H1 (cell line): ENCODE measurements at regions not wholly inside any gene's neighbourhood (a gene's known extent, or its start where the extent isn't known, plus 50 kb on each side); places are given as distances from the start of the nearest gene placed in this dataset.

Source experiments
- EZH2 ChIP-seq: fragments of 200-600 bp; sonication (generic); IDR thresholded peaks from 2 replicates; pipeline ENCODE4 v1.7.1; 2012; ENCODE audit warnings: low read depth, mild to moderate bottlenecking, moderate library complexity, low read length, inconsistent platforms; ENCODE audit not compliant: severe bottlenecking
- GTF2F1 ChIP-seq: IDR thresholded peaks from 2 replicates; pipeline ENCODE4 v1.6.1; 2012; ENCODE audit warnings: low read depth, low read length, improper control_type of control experiment, borderline replicate concordance
- PHF8 ChIP-seq: fragments of 200-600 bp; sonication (generic); conservative IDR thresholded peaks from 2 replicates; pipeline ENCODE4 v1.7.1; 2012; ENCODE audit warnings: low read depth, mild to moderate bottlenecking, inconsistent platforms, low read length, moderate library complexity
- SIRT6 ChIP-seq: IDR thresholded peaks from one replicate; pipeline ENCODE4 v1.7.1; 2012; ENCODE audit warnings: low read length, inconsistent platforms
- TAF7 ChIP-seq: optimal IDR thresholded peaks from 2 replicates; pipeline ENCODE3; 2011; ENCODE audit warnings: low read depth, mild to moderate bottlenecking, inconsistent platforms, low read length, moderate library complexity, borderline replicate concordance
- ZNF274 ChIP-seq: IDR thresholded peaks from 2 replicates; pipeline ENCODE4 v1.7.0; 2012; ENCODE audit warnings: low read length, borderline replicate concordance; ENCODE audit errors: extremely low read depth
- TF ChIP-seq, protein P1 (sequence below): fragments of 300-600 bp; sonication (generic); IDR thresholded peaks from 2 replicates; pipeline ENCODE4 v1.7.1; 2012; ENCODE audit warnings: low read length, moderate library complexity, mild to moderate bottlenecking, inconsistent platforms; ENCODE audit not compliant: insufficient replicate concordance
- TF ChIP-seq, protein P2 (sequence below): IDR thresholded peaks from 2 replicates; pipeline ENCODE4 v1.6.1; 2012; ENCODE audit warnings: inconsistent platforms

DNA sequence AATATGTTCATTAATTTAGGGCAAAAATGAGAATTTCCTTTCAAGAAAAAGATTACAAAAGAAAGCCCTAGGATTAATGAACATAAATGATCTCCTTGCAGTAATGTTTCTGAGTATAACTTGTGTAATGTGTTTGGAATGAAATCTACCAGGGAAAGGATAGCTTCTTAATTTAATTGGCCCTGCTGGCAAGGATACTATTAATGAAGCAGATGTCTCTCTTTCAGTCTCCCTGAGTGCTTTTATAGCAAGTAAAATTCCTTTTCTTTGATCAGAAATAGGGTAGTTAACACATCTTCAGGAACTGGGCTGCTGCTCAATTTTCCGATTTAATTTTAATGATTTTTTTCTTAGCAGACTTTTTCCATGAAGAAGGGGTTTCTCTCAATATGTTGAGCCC lies 379.4 kb upstream of the PDE3A start (continued):
- TF ChIP-seq, protein P1, sequence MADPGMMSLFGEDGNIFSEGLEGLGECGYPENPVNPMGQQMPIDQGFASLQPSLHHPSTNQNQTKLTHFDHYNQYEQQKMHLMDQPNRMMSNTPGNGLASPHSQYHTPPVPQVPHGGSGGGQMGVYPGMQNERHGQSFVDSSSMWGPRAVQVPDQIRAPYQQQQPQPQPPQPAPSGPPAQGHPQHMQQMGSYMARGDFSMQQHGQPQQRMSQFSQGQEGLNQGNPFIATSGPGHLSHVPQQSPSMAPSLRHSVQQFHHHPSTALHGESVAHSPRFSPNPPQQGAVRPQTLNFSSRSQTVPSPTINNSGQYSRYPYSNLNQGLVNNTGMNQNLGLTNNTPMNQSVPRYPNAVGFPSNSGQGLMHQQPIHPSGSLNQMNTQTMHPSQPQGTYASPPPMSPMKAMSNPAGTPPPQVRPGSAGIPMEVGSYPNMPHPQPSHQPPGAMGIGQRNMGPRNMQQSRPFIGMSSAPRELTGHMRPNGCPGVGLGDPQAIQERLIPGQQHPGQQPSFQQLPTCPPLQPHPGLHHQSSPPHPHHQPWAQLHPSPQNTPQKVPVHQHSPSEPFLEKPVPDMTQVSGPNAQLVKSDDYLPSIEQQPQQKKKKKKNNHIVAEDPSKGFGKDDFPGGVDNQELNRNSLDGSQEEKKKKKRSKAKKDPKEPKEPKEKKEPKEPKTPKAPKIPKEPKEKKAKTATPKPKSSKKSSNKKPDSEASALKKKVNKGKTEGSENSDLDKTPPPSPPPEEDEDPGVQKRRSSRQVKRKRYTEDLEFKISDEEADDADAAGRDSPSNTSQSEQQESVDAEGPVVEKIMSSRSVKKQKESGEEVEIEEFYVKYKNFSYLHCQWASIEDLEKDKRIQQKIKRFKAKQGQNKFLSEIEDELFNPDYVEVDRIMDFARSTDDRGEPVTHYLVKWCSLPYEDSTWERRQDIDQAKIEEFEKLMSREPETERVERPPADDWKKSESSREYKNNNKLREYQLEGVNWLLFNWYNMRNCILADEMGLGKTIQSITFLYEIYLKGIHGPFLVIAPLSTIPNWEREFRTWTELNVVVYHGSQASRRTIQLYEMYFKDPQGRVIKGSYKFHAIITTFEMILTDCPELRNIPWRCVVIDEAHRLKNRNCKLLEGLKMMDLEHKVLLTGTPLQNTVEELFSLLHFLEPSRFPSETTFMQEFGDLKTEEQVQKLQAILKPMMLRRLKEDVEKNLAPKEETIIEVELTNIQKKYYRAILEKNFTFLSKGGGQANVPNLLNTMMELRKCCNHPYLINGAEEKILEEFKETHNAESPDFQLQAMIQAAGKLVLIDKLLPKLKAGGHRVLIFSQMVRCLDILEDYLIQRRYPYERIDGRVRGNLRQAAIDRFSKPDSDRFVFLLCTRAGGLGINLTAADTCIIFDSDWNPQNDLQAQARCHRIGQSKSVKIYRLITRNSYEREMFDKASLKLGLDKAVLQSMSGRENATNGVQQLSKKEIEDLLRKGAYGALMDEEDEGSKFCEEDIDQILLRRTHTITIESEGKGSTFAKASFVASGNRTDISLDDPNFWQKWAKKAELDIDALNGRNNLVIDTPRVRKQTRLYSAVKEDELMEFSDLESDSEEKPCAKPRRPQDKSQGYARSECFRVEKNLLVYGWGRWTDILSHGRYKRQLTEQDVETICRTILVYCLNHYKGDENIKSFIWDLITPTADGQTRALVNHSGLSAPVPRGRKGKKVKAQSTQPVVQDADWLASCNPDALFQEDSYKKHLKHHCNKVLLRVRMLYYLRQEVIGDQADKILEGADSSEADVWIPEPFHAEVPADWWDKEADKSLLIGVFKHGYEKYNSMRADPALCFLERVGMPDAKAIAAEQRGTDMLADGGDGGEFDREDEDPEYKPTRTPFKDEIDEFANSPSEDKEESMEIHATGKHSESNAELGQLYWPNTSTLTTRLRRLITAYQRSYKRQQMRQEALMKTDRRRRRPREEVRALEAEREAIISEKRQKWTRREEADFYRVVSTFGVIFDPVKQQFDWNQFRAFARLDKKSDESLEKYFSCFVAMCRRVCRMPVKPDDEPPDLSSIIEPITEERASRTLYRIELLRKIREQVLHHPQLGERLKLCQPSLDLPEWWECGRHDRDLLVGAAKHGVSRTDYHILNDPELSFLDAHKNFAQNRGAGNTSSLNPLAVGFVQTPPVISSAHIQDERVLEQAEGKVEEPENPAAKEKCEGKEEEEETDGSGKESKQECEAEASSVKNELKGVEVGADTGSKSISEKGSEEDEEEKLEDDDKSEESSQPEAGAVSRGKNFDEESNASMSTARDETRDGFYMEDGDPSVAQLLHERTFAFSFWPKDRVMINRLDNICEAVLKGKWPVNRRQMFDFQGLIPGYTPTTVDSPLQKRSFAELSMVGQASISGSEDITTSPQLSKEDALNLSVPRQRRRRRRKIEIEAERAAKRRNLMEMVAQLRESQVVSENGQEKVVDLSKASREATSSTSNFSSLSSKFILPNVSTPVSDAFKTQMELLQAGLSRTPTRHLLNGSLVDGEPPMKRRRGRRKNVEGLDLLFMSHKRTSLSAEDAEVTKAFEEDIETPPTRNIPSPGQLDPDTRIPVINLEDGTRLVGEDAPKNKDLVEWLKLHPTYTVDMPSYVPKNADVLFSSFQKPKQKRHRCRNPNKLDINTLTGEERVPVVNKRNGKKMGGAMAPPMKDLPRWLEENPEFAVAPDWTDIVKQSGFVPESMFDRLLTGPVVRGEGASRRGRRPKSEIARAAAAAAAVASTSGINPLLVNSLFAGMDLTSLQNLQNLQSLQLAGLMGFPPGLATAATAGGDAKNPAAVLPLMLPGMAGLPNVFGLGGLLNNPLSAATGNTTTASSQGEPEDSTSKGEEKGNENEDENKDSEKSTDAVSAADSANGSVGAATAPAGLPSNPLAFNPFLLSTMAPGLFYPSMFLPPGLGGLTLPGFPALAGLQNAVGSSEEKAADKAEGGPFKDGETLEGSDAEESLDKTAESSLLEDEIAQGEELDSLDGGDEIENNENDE, result no peak
- TF ChIP-seq SIRT6 (no peak), TAF7 (no peak), PHF8 (no peak), GTF2F1 (no peak), EZH2 (no peak), ZNF274 (no peak)
- TF ChIP-seq, protein P2, sequence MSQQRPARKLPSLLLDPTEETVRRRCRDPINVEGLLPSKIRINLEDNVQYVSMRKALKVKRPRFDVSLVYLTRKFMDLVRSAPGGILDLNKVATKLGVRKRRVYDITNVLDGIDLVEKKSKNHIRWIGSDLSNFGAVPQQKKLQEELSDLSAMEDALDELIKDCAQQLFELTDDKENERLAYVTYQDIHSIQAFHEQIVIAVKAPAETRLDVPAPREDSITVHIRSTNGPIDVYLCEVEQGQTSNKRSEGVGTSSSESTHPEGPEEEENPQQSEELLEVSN, result no peak
